ENCODE measurements at regions not wholly inside any gene's neighbourhood (a gene's known extent, or its start where the extent isn't known, plus 50 kb on each side); places are given as distances from the start of the nearest gene placed in this dataset.

- no peak for DNase-seq (ENCODE audit: low read depth in 2 of 2, low spot score in 1 of 2)
These were observed 56.2 kb downstream of the TAF11L14 start for GRCh38 chr5:17690473-17690872.

- DNase-seq (ENCODE audit: low read depth in 2 of 2, low spot score in 1 of 2), result no peak
These were observed 57.5 kb downstream of the TAF11L14 start for GRCh38 chr5:17691762-17692161.

DNA sequence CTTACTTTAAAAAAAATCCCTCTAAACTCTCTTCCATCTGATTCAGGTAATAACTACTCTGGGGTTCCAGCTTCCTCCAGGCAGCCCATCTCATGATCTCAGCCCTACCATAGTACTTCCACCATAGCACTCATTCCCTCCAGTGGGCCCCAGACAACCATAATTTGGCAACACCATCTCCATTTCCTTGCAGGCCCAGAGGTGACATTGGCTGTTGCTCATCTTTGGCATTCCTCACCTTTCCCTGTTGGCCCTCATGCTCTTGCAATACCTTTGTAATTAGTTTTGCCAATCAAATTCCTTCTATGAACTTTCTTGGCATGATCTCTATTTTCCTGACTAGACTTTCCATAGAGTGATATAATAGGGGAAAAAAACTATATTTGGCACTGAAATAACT lies 60.1 kb downstream of the TAF11L14 start:
- DNase-seq (ENCODE audit: low read depth in 2 of 2, low spot score in 1 of 2), result no peak

DNA sequence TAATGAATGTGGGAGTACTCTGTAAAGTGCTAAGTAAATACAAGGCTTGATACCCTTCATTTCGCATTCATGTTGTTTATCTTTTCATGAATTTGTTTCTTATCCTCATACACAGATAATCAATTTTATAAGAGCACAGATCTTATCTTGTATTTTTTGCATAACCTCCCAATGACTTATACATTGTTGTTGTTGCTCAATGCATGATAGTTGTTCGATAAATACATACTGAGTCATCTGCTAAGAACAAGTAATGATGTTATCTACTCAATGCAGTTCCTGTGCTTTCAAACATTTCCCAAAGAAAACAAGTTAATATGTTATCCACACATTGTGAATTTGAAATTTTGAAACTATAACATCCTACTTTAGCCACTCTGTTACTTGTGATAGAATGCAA lies 60.7 kb downstream of the TAF11L14 start:
- DNase-seq (ENCODE audit: low read depth in 2 of 2, low spot score in 1 of 2), result no peak

GRCh38 chr5:17696627-17697026 lies 62.4 kb downstream of the TAF11L14 start:
- no peak for DNase-seq (ENCODE audit: low read depth in 2 of 2, low spot score in 1 of 2)

GRCh38 chr5:17697671-17698070 lies 63.4 kb downstream of the TAF11L14 start:
- DNase-seq (ENCODE audit: low read depth in 2 of 2, low spot score in 1 of 2), result no peak

DNA sequence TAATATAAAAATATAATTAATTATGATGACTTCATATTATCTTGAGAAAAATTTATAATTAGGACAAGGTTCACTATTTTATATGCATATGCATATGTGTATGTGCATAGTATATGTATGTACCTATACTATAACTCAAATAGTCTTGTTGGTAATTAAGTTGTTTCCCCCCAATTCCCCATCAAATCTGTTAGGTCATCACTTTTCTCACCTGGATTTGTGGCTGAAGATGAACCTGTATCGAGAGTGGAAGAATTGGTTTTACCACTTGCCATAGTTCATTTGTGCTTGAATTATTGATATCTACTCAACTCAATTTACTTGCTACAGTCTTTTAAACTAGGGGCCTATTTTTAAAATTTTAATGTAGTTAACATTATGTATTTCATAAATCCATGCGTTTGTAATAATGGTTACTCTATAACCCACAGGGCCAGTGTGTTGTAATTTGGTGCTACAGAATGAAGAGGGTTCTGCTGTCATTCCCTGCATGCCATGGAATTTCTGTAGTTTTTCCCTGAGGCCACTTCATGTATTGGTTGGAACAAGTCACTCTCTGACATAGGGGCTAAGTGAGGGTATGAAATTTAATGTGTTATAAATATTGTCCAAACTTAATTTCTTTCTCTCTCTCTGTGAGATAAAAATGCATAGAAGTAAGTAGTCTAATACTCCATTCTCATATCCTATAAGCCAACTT lies 74.9 kb downstream of the TAF11L14 start:
- DNase-seq (ENCODE audit: low read depth in 2 of 2, low spot score in 1 of 2), result no peak

GRCh38 chr5:17713301-17713700 lies 79.0 kb downstream of the TAF11L14 start:
- DNase-seq (ENCODE audit: low read depth in 2 of 2, low spot score in 1 of 2), result no peak

- DNase-seq (ENCODE audit: low read depth in 2 of 2, low spot score in 1 of 2), result no peak
These were observed 79.9 kb downstream of the TAF11L14 start for GRCh38 chr5:17714186-17714585.

GRCh38 chr5:17719592-17719991 lies 85.3 kb downstream of the TAF11L14 start:
- no peak for DNase-seq (ENCODE audit: low read depth in 2 of 2, low spot score in 1 of 2)

DNA sequence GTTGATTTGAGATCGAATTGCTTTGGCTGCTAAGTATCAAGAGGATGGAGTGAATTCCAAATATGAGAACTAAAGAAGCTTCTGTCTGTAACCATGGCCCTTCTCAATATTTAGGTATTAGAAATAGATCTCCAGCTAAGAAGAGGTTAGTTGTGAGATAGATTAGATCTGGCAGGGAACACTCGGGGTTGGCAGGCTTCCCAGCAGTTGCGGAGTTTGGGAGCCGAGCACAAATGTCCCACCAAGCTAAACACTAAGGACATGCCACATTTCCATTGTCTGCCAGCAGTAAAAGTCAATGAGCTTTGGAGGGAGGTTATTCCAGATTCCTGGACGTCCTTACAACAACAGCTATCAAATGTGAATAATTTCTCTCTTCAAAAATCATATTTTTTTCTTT lies 85.8 kb downstream of the TAF11L14 start:
- no peak for DNase-seq (ENCODE audit: low read depth in 2 of 2, low spot score in 1 of 2)

- no peak for DNase-seq (ENCODE audit: low read depth in 2 of 2, low spot score in 1 of 2)
These were observed 89.6 kb downstream of the TAF11L14 start for GRCh38 chr5:17723876-17724275.

GRCh38 chr5:17727098-17727497 lies 92.8 kb downstream of the TAF11L14 start:
- DNase-seq (ENCODE audit: low read depth in 2 of 2, low spot score in 1 of 2), result no peak

- DNase-seq (ENCODE audit: low read depth in 2 of 2, low spot score in 1 of 2), result no peak
These were observed 96.2 kb downstream of the TAF11L14 start for GRCh38 chr5:17730421-17730820.

- DNase-seq (ENCODE audit: low read depth in 2 of 2, low spot score in 1 of 2), result no peak
These were observed 98.2 kb downstream of the TAF11L14 start for GRCh38 chr5:17732351-17732923.

- DNase-seq (ENCODE audit: low read depth in 2 of 2, low spot score in 1 of 2), result no peak
These were observed 99.8 kb downstream of the TAF11L14 start for GRCh38 chr5:17734011-17734410.

GRCh38 chr5:17735761-17736160 lies 101.5 kb downstream of the TAF11L14 start:
- DNase-seq (ENCODE audit: low read depth in 2 of 2, low spot score in 1 of 2), result no peak

- no peak for DNase-seq (ENCODE audit: low read depth in 2 of 2, low spot score in 1 of 2)
These were observed 102.8 kb downstream of the TAF11L14 start for GRCh38 chr5:17737092-17737491.

DNA sequence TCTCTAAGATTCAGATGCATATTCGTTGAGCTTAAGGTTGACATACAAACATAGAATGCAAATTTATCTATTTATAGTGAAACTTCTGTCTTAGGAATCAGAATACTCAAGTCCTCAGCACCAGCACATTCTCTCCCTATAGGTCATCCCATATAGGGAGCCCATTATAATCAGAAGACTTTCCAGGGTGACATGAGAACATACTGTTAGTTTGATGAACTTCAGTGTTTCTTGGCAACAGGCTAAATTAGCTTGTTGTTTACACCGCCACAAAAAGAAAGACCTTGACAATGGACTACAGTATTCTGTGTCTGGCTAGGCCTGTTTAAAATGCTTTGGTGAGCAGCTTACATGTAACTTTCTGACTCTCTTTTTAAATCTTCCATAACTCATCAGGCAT lies 104.2 kb downstream of the TAF11L14 start:
- no peak for DNase-seq (ENCODE audit: low read depth in 2 of 2, low spot score in 1 of 2)

DNA sequence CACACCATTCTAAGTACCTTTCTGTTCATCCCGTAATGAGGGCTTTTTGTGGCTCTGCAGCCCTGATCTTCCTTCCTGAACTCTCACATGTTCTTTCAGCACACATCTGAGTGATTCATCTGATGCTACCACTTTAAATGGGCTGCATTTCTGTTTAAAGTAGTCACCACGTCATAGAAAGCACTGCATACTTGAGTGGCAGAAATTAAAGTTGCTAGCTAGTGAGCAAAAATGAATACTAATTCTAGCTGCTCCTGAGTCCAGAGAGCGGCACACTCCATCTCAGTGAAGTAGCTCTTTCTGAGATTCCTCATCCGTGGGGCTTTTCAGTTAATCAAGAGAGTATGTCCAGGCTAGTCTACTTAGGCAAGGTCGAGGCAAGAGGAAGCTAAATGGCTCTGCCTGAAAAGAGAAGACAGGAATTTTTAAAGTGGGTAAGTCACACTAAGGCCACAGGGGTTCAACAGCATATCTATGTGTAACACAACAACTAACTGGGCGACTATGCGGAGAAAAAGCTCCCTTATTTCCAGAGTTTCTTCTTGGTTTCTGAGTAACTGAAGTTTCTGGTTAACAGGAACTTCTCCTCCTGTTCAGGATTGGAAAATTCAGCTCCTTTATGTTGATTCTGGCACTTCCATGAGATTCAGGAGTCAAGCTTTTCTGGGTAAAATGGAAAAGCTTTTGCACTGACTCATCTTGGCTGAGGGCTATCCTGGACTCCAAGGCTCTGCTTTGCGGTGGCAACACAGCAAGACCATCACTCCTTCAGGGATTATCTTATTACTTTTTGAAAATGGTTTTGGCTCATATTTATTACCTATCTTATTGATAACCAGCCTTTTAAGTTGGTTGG lies 109.5 kb downstream of the TAF11L14 start:
- DNase-seq (ENCODE audit: low read depth in 2 of 2, low spot score in 1 of 2), result no peak

DNA sequence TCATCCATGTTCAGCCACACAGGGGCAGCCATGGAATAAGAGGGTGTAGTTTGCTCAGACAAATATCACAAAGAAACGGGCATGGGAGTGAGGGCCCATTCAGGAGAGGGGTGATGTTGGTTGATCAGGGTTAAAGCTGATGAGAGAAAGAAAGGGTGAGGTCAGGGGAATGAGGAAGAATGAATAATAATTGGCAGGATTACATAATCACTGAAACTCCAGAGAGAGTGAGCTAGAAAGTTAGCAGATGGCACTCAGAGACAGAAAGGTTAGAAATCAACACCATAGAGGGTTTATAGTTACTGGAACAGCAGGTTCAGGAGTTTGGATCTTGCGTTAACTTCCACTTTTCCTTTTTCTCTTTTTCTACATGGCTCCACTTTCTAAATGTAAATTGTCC lies 113.9 kb downstream of the TAF11L14 start:
- no peak for DNase-seq (ENCODE audit: low read depth in 2 of 2, low spot score in 1 of 2)

GRCh38 chr5:17748941-17749340 lies 114.7 kb downstream of the TAF11L14 start:
- no peak for DNase-seq (ENCODE audit: low read depth in 2 of 2, low spot score in 1 of 2)

All from stimulated activated CD8-positive, alpha-beta memory T cell treated with anti-CD3 and anti-CD28 coated beads, Interleukin-4, amount 100 ng/mL, for 4 hours (primary cell).